GM21723 (cell line): ENCODE measurements at regions not wholly inside any gene's neighbourhood (a gene's known extent, or its start where the extent isn't known, plus 50 kb on each side); places are given as distances from the start of the nearest gene placed in this dataset.

Experiments used
- ATAC-seq: cut with Tn5 transposase; IDR thresholded peaks from one replicate; pipeline ENCODE4 v1.9.1; 2021; ENCODE audit warnings: mild to moderate bottlenecking, moderate library complexity; ENCODE audit not compliant: unreplicated experiment

- no peak for ATAC-seq
Measured at GRCh38 chr1:232263452-232263851, 366.5 kb downstream of the SIPA1L2 start.

GRCh38 chr1:232262991-232263390, 366.9 kb downstream of the SIPA1L2 start:
- no peak for ATAC-seq

GRCh38 chr1:232260861-232261260, 369.1 kb downstream of the SIPA1L2 start:
- no peak for ATAC-seq

- ATAC-seq, result no peak
Measured at GRCh38 chr1:232260045-232260444, 369.9 kb downstream of the SIPA1L2 start.

- no peak for ATAC-seq
Measured at GRCh38 chr1:232259333-232259732, 370.6 kb downstream of the SIPA1L2 start.

GRCh38 chr1:232252546-232253118, 377.3 kb downstream of the SIPA1L2 start:
- ATAC-seq, result no peak

GRCh38 chr1:232250838-232251237, 379.1 kb downstream of the SIPA1L2 start:
- no peak for ATAC-seq

- no peak for ATAC-seq
Measured at GRCh38 chr1:232249861-232250777, 379.8 kb downstream of the SIPA1L2 start.

GRCh38 chr1:232249339-232249738, 380.6 kb downstream of the SIPA1L2 start:
- no peak for ATAC-seq

- no peak for ATAC-seq
Measured at GRCh38 chr1:232248276-232248820, 381.6 kb downstream of the SIPA1L2 start.

- ATAC-seq, result no peak
Measured at GRCh38 chr1:232247669-232248068, 382.3 kb downstream of the SIPA1L2 start.

GRCh38 chr1:232244426-232244825, 385.5 kb downstream of the SIPA1L2 start:
- no peak for ATAC-seq

GRCh38 chr1:232239998-232240397, 389.9 kb downstream of the SIPA1L2 start:
- no peak for ATAC-seq

GRCh38 chr1:232239522-232239921, 390.4 kb downstream of the SIPA1L2 start:
- ATAC-seq, result no peak

GRCh38 chr1:232238009-232238408, 391.9 kb downstream of the SIPA1L2 start:
- no peak for ATAC-seq

- ATAC-seq, result no peak
Measured at GRCh38 chr1:232227306-232227705, 402.6 kb downstream of the SIPA1L2 start.

GRCh38 chr1:232226197-232226712, 403.7 kb downstream of the SIPA1L2 start:
- no peak for ATAC-seq

GRCh38 chr1:232225336-232226131, 404.4 kb downstream of the SIPA1L2 start:
- no peak for ATAC-seq

GRCh38 chr1:232223887-232224286, 406.0 kb downstream of the SIPA1L2 start:
- no peak for ATAC-seq

- ATAC-seq, result no peak
Measured at GRCh38 chr1:232223183-232223708, 406.7 kb downstream of the SIPA1L2 start.

- ATAC-seq, result no peak
Measured at GRCh38 chr1:232222614-232223013, 407.3 kb downstream of the SIPA1L2 start.
